H1 (cell line): ENCODE measurements at regions not wholly inside any gene's neighbourhood (a gene's known extent, or its start where the extent isn't known, plus 50 kb on each side); places are given as distances from the start of the nearest gene placed in this dataset.

Experiments
- CTCF ChIA-PET: fragments of 300-600 bp; sonication (Branson Sonifier 250); formaldehyde crosslinking; loops from one replicate; lab custom pipeline; 2021; ENCODE audit not compliant: partially characterized antibody; lab: Charles Lee
- POLR2A ChIA-PET: fragments of 300-600 bp; sonication (Branson Sonifier 250); formaldehyde crosslinking; loops from one replicate; lab custom pipeline; 2021; ENCODE audit warnings: inconsistent platforms; ENCODE audit not compliant: partially characterized antibody; lab: Charles Lee
- DNase-seq, 2 experiments: peaks; one replicate each; pipeline versions ENCODE4 v3.0.0 to v3.0.0-alpha.2; 2010 to 2022; ENCODE audit warnings: low spot score in 2 of 2, low read depth in 1 of 2, mixed read lengths in 1 of 2
- FAIRE-seq: peaks from 2 replicates; lab custom pipeline; 2011; peaks lifted over from hg19 to GRCh38; lab: Jason Lieb, UNC
- H2AFZ ChIP-seq: 2 replicates; pipeline ENCODE4 v1.8.1; 2012; ENCODE audit warnings: low read length, inconsistent platforms
- H2AK5ac ChIP-seq: 2 replicates; pipeline ENCODE4 v1.6.1; 2013; ENCODE audit warnings: low read depth, low read length
- H2BK120ac ChIP-seq: replicated peaks from 2 replicates; pipeline ENCODE3; 2013; ENCODE audit warnings: low read depth, low read length, inconsistent platforms
- H2BK12ac ChIP-seq: 2 replicates; pipeline ENCODE4 v1.6.1; 2013; ENCODE audit warnings: low read depth, low read length
- H2BK15ac ChIP-seq: 2 replicates; pipeline ENCODE4 v1.6.1; 2013; ENCODE audit warnings: low read length
- H2BK20ac ChIP-seq: 2 replicates; pipeline ENCODE4 v1.6.1; 2013; ENCODE audit warnings: low read length
- H2BK5ac ChIP-seq: 2 replicates; pipeline ENCODE4 v1.6.1; 2013; ENCODE audit warnings: low read depth, low read length
- H3K14ac ChIP-seq: 2 replicates; pipeline ENCODE4 v1.6.1; 2013; ENCODE audit warnings: inconsistent platforms; ENCODE audit not compliant: insufficient read length
- H3K18ac ChIP-seq: 2 replicates; pipeline ENCODE4 v1.6.1; 2013; ENCODE audit warnings: low read length; ENCODE audit errors: extremely low read depth
- H3K23ac ChIP-seq: 2 replicates; pipeline ENCODE4 v1.6.1; 2013; ENCODE audit warnings: inconsistent platforms; ENCODE audit not compliant: insufficient read length
- H3K23me2 ChIP-seq: 2 replicates; pipeline ENCODE4 v1.6.1; 2013; ENCODE audit warnings: low read depth, low read length
- H3K27ac ChIP-seq: 2 replicates; pipeline ENCODE4 v1.6.1; 2011; ENCODE audit warnings: low read depth, low read length, inconsistent platforms
- H3K27me3 ChIP-seq, 4 experiments: replicated peaks in 1 of 4; 1 replicate in 1 of 4; 2 replicates in 3 of 4; pipeline versions ENCODE4 v1.6.1 to v1.8.1; 2011 to 2013; ENCODE audit warnings: low read length in 3 of 4, mild to moderate bottlenecking in 3 of 4, inconsistent platforms in 2 of 4, mixed read lengths in 2 of 4, moderate library complexity in 1 of 4; ENCODE audit not compliant: control insufficient read depth in 3 of 4, insufficient read depth in 3 of 4; ENCODE audit errors: extremely low read depth in 1 of 4
- H3K36me3 ChIP-seq, 4 experiments: 2 replicates each; pipeline versions ENCODE4 v1.6.1 to v1.8.1; 2011 to 2013; ENCODE audit warnings: mild to moderate bottlenecking in 4 of 4, low read length in 3 of 4, moderate library complexity in 2 of 4, control low read depth in 1 of 4, inconsistent platforms in 1 of 4; ENCODE audit not compliant: insufficient read depth in 4 of 4, control insufficient read depth in 2 of 4
- H3K4ac ChIP-seq: replicated peaks from 2 replicates; pipeline ENCODE3; 2013; ENCODE audit warnings: low read length, low read depth, mixed read lengths, inconsistent platforms; ENCODE audit not compliant: insufficient read length
- H3K4me1 ChIP-seq, 4 experiments: replicated peaks in 1 of 4; 1 replicate in 1 of 4; 2 replicates in 3 of 4; pipeline versions ENCODE4 v1.6.1 to v1.8.1; 2011 to 2013; ENCODE audit warnings: low read length in 3 of 4, inconsistent platforms in 2 of 4, mixed read lengths in 1 of 4; ENCODE audit not compliant: insufficient read depth in 4 of 4, control insufficient read depth in 3 of 4
- H3K4me2 ChIP-seq, 2 experiments: 2 replicates each; pipeline versions ENCODE4 v1.6.1 to v1.8.1; 2011 to 2013; ENCODE audit warnings: low read depth in 2 of 2, low read length in 2 of 2, control low read depth in 1 of 2, inconsistent platforms in 1 of 2, mild to moderate bottlenecking in 1 of 2; ENCODE audit not compliant: insufficient read depth in 1 of 2
- H3K4me3 ChIP-seq, 4 experiments: fragments of 200-600, 300-600 bp in 1 of 4; sonication (generic), shearing (Covaris generic), sonication (Bioruptor Twin) in 1 of 4; 2 replicates each; pipeline versions ENCODE4 v1.5.1 to v1.8.1; 2011 to 2016; ENCODE audit warnings: low read length in 4 of 4, low read depth in 3 of 4, control low read depth in 2 of 4, inconsistent platforms in 2 of 4, mild to moderate bottlenecking in 2 of 4, mixed read lengths in 1 of 4, moderate library complexity in 1 of 4; ENCODE audit not compliant: insufficient read depth in 2 of 4; ENCODE audit errors: extremely low read depth in 1 of 4
- H3K56ac ChIP-seq: replicated peaks from 2 replicates; pipeline ENCODE3; 2013; ENCODE audit warnings: low read depth, mild to moderate bottlenecking, mixed read lengths, low read length, inconsistent platforms; ENCODE audit not compliant: insufficient read length
- H3K79me1 ChIP-seq: 2 replicates; pipeline ENCODE4 v1.6.1; 2013; ENCODE audit warnings: low read depth, low read length, control low read depth
- H3K79me2 ChIP-seq, 2 experiments: 2 replicates each; pipeline versions ENCODE4 v1.6.1 to v1.8.1; 2012 to 2013; ENCODE audit warnings: low read length in 2 of 2, mild to moderate bottlenecking in 2 of 2, inconsistent platforms in 1 of 2; ENCODE audit not compliant: insufficient read depth in 2 of 2, control insufficient read depth in 1 of 2
- H3K9ac ChIP-seq, 4 experiments: replicated peaks in 1 of 4; 1 replicate in 1 of 4; 2 replicates in 3 of 4; pipeline versions ENCODE4 v1.6.1 to v1.8.1; 2011 to 2013; ENCODE audit warnings: low read depth in 3 of 4, low read length in 3 of 4, control low read depth in 2 of 4, mild to moderate bottlenecking in 2 of 4, moderate library complexity in 2 of 4, inconsistent platforms in 1 of 4; ENCODE audit errors: extremely low read depth in 1 of 4
- H3K9me3 ChIP-seq, 2 experiments: 2 replicates each; pipeline versions ENCODE4 v1.6.1 to v1.8.1; 2012 to 2013; ENCODE audit warnings: mild to moderate bottlenecking in 2 of 2, moderate library complexity in 2 of 2, control low read depth in 1 of 2, inconsistent platforms in 1 of 2, low read depth in 1 of 2, low read length in 1 of 2, mixed read lengths in 1 of 2; ENCODE audit not compliant: insufficient read depth in 2 of 2
- H4K20me1 ChIP-seq, 2 experiments: replicated peaks in 1 of 2; 2 replicates each; pipeline versions ENCODE3 to v1.8.1; 2011 to 2013; ENCODE audit warnings: inconsistent platforms in 2 of 2, low read length in 2 of 2, mild to moderate bottlenecking in 1 of 2; ENCODE audit not compliant: insufficient read depth in 2 of 2, control insufficient read depth in 1 of 2
- H4K5ac ChIP-seq: 2 replicates; pipeline ENCODE4 v1.6.1; 2013; ENCODE audit warnings: low read length, low read depth, mixed read lengths, inconsistent platforms; ENCODE audit not compliant: insufficient read length
- H4K8ac ChIP-seq: 2 replicates; pipeline ENCODE4 v1.8.0; 2013; ENCODE audit warnings: mild to moderate bottlenecking, moderate library complexity, low read length, inconsistent platforms; ENCODE audit not compliant: insufficient read depth; ENCODE audit errors: extremely low read depth
- H4K91ac ChIP-seq: replicated peaks from 2 replicates; pipeline ENCODE3; 2013; ENCODE audit warnings: low read length, mixed read lengths, inconsistent platforms; ENCODE audit not compliant: insufficient read length
- CREB1 ChIP-seq: IDR thresholded peaks from 2 replicates; pipeline ENCODE4 v1.6.1; 2012; ENCODE audit warnings: inconsistent platforms
- CTBP2 ChIP-seq: IDR thresholded peaks from 2 replicates; pipeline ENCODE4 v1.7.0; 2011; ENCODE audit warnings: borderline replicate concordance, mild to moderate bottlenecking, moderate library complexity, mixed read lengths, low read length; ENCODE audit not compliant: insufficient read depth, insufficient read length
- E2F6 ChIP-seq: IDR thresholded peaks from 2 replicates; pipeline ENCODE4 v1.6.1; 2012; ENCODE audit warnings: inconsistent platforms
- EZH2 ChIP-seq: fragments of 200-600 bp; sonication (generic); IDR thresholded peaks from 2 replicates; pipeline ENCODE4 v1.7.1; 2012; ENCODE audit warnings: low read depth, mild to moderate bottlenecking, moderate library complexity, low read length, inconsistent platforms; ENCODE audit not compliant: severe bottlenecking
- GTF2F1 ChIP-seq: IDR thresholded peaks from 2 replicates; pipeline ENCODE4 v1.6.1; 2012; ENCODE audit warnings: low read depth, low read length, improper control_type of control experiment, borderline replicate concordance
- JUND ChIP-seq: IDR thresholded peaks from 2 replicates; pipeline ENCODE4 v1.6.1; 2011; ENCODE audit warnings: mild to moderate bottlenecking, improper control_type of control experiment, low read length
- NANOG ChIP-seq: IDR thresholded peaks from 2 replicates; pipeline ENCODE4 v1.6.1; 2011; ENCODE audit warnings: low read length, low read depth, mild to moderate bottlenecking, inconsistent platforms; ENCODE audit not compliant: insufficient read depth, poor library complexity, severe bottlenecking
- NRF1 ChIP-seq: IDR thresholded peaks from 2 replicates; pipeline ENCODE4 v1.6.1; 2011; ENCODE audit warnings: mild to moderate bottlenecking, low read depth, low read length, improper control_type of control experiment
- PHF8 ChIP-seq: fragments of 200-600 bp; sonication (generic); conservative IDR thresholded peaks from 2 replicates; pipeline ENCODE4 v1.7.1; 2012; ENCODE audit warnings: low read depth, mild to moderate bottlenecking, inconsistent platforms, low read length, moderate library complexity
- RFX5 ChIP-seq: IDR thresholded peaks from 2 replicates; pipeline ENCODE4 v1.6.1; 2011; ENCODE audit warnings: low read depth, low read length, improper control_type of control experiment, borderline replicate concordance
- RNF2 ChIP-seq: fragments of 200-900, 300-1000 bp; sonication (generic); IDR thresholded peaks from 2 replicates; pipeline ENCODE4 v1.7.1; 2016; ENCODE audit warnings: borderline replicate concordance, low read depth, mild to moderate bottlenecking, antibody characterized with exemption, low read length; ENCODE audit not compliant: poor library complexity, severe bottlenecking; ENCODE audit errors: missing control alignments
- SRF ChIP-seq: IDR thresholded peaks from 2 replicates; pipeline ENCODE4 v1.6.1; 2011; ENCODE audit warnings: mild to moderate bottlenecking, low read depth, low read length, moderate library complexity
- SUZ12 ChIP-seq: fragments of 200-600 bp; sonication (generic); IDR thresholded peaks from 2 replicates; pipeline ENCODE4 v1.6.1; 2012; ENCODE audit warnings: mild to moderate bottlenecking, inconsistent platforms, low read length, moderate library complexity, mixed read lengths
- TEAD4 ChIP-seq: IDR thresholded peaks from 2 replicates; pipeline ENCODE4 v1.6.1; 2012; ENCODE audit warnings: low read depth, low read length, inconsistent platforms, mixed read lengths
- WGBS, 2 experiments: shearing (Covaris generic) in 1 of 2; methylation state at CpG; one replicate each; pipeline versions ENCODE4 v1.1.6 to v1.1.7; 2013 to 2015; ENCODE audit warnings: low lambda C conversion rate in 2 of 2, mixed read lengths in 2 of 2, inconsistent platforms in 1 of 2, low coverage in 1 of 2, missing lambda C conversion rate in 1 of 2; ENCODE audit not compliant: insufficient replicate concordance in 2 of 2, insufficient coverage in 1 of 2, insufficient read length in 1 of 2; ENCODE audit errors: extremely low coverage in 1 of 2, missing lambda C conversion rate in 1 of 2; 5-methylcytosine and 5-hydroxymethylcytosine counted together

DNA sequence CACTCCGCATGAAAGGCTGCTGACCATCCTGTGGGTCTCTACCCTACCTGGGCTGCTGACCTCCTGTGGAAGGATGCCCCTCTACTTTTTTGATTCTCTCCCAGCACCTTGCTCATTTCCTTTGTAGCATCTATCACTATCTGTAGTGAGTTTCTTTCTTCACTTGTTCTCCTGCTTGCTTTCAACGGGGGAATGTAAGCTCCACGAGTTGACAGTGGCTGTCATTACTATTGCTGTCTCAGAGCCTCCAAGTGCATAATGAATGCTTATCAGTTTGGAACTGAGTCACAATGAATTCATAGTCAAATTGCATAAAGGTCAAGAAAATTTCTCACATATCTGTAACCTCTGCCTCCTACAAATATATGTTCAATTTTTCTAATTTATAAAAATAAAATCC, 477.7 kb downstream of the PLCL1 start:
- Histone ChIP-seq H3K9ac (no peak overlapping the region), H3K79me1 (no peaks in the 10 kb centered on the region), H3K14ac (no peak overlapping the region), H2BK12ac (no peak overlapping the region), H4K5ac (no peak overlapping the region), H2BK20ac (no peak overlapping the region), H3K4ac (no peak overlapping the region), H3K9me3 (no peaks in the 10 kb centered on the region), H4K20me1 (no peaks in the 10 kb centered on the region), H3K56ac (no peak overlapping the region), H3K4me3 (no peak overlapping the region), H3K4me2 (no peak overlapping the region), H2AFZ (no peak overlapping the region), H2BK15ac (no peak overlapping the region), H4K91ac (no peak overlapping the region), H3K79me2 (no peaks in the 10 kb centered on the region), H4K8ac (no peak overlapping the region), H3K4me1 (no peaks in the 10 kb centered on the region), H3K23me2 (no peaks in the 10 kb centered on the region; the same call in 1 of the 2 replicates), H3K27me3 (peaks cover 0 to 1% (median 0%) of the 10 kb centered on the region in 4 experiments; a peak in 1 of 7 replicates), H2BK120ac (no peak overlapping the region), H2BK5ac (no peak overlapping the region), H3K18ac (no peak overlapping the region), H2AK5ac (no peak overlapping the region), H3K36me3 (no peaks in the 10 kb centered on the region), H3K27ac (no peak overlapping the region), H3K23ac (no peak overlapping the region)
- FAIRE-seq = no peak
- no peak for DNase-seq
- POLR2A ChIA-PET = no interaction called here
- CTCF ChIA-PET = interaction anchor here (0.6 to 1.2 kb wide), 2 partner anchors 17 to 430 kb away, joined by 3 read pairs; no protein-coding TSS in a partner anchor
- 89% methylated on average over 3 of the region's 3 CpGs; no CpG with 5 or more reads in 1 of the 2 experiments for WGBS, 2 experiments
- no peak for TF ChIP-seq NRF1
- no peak for TF ChIP-seq NANOG
- TF ChIP-seq GTF2F1 = no peak
- TF ChIP-seq E2F6 = no peak
- TF ChIP-seq RNF2 = no peak
- TF ChIP-seq SRF = no peak
- TF ChIP-seq PHF8 = no peak
- TF ChIP-seq TEAD4 = no peak
- no peak for TF ChIP-seq CTBP2
- no peak for TF ChIP-seq EZH2
- no peak for TF ChIP-seq CREB1
- TF ChIP-seq SUZ12 = no peak
- no peak for TF ChIP-seq JUND
- no peak for TF ChIP-seq RFX5
